CMK (cell line): ENCODE measurements at regions not wholly inside any gene's neighbourhood (a gene's known extent, or its start where the extent isn't known, plus 50 kb on each side); places are given as distances from the start of the nearest gene placed in this dataset.

Source experiments
- DNase-seq: peaks from one replicate; pipeline ENCODE4 v3.0.0-alpha.2; 2010; ENCODE audit warnings: low read depth

- DNase-seq: no peak
These were observed 97.1 kb upstream of the IRS2 start for GRCh38 chr13:109883181-109884180.

GRCh38 chr13:109881961-109882558 lies 95.7 kb upstream of the IRS2 start:
- DNase-seq: no peak

DNA sequence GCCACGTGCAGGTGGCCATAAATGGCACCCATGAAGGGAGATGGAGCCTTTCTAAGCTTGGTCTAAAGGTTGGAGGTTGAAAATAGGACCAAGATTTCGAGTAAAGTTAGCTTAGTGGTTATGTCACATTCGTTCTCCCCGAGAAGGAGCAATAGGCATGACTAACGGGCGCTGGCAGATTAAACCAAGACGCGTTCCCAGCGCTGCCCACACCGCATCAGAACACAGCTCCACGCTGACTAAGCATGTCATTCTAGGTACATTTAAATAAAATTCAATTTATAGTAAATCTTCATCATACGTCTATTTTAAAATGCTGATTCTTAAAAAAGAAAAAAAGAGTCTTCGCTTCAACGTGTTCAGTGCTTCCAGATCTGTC lies 95.0 kb upstream of the IRS2 start:
- no peak for DNase-seq

DNA sequence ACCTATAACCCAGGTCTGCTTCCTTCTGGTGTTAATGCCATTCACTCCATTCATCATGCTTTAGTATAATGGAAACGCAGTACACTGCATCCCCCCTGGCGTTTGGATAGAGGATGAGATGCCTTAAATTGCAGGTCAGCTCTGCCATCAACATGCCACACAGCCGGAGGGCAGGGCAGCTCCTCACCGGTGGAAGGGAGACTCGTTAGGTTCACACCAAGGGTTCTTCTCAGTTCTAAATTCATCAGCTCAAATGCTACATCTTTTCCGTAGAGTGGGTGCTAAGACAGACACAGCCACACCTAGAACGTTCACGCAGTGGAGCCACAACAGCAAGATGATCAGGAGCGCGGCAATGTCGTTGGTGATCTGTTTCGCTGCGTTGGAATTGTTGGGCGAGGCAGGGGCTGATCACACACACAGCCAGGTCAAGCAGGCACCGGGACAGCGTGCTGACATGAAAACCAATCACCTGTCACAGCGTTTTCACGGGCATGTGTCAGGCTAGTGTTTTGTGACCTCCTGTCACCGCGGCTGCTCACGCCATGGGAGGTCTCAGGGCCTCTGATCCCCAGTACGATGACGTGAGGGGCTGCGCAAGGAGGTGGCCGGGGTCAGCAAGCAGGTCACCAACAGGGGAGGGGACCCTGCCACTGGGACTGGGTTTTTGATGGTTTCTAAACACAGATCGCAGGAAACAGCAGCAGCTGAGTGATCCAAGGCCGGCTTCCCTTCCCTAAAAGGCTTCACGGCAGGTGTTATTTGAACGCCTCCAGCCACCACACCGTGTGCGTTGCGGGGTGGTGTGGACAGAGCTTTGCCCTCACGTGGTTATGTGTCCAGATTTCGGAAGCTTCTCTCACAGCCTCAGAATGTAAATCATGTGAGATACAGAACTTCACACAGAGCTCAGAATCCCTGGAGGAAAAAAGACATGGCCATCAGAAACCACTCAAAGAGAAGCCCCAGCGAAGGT lies 94.3 kb upstream of the IRS2 start:
- DNase-seq: no peak

DNA sequence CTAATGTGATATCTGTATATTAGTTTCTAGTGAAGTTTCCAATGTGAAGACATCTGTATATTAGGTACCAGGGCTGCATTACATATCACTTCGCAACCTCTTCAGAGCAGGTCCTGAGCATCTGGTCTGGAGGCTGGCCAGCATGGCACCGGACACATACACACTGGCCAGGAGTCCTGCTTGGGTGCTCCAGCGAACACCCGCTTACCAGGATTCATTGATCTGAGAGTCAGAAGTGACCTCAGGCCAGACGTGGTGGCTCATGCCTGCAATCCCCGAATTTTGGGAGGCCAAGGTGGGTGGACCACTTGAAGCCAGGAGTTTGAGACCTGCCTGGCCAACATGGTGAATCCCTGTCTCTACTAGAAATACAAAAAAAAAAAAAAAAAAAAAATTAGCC lies 93.0 kb upstream of the IRS2 start:
- DNase-seq: no peak

- DNase-seq: no peak
These were observed 91.4 kb upstream of the IRS2 start for GRCh38 chr13:109877809-109878208.

GRCh38 chr13:109875746-109876145 lies 89.4 kb upstream of the IRS2 start:
- no peak for DNase-seq

DNA sequence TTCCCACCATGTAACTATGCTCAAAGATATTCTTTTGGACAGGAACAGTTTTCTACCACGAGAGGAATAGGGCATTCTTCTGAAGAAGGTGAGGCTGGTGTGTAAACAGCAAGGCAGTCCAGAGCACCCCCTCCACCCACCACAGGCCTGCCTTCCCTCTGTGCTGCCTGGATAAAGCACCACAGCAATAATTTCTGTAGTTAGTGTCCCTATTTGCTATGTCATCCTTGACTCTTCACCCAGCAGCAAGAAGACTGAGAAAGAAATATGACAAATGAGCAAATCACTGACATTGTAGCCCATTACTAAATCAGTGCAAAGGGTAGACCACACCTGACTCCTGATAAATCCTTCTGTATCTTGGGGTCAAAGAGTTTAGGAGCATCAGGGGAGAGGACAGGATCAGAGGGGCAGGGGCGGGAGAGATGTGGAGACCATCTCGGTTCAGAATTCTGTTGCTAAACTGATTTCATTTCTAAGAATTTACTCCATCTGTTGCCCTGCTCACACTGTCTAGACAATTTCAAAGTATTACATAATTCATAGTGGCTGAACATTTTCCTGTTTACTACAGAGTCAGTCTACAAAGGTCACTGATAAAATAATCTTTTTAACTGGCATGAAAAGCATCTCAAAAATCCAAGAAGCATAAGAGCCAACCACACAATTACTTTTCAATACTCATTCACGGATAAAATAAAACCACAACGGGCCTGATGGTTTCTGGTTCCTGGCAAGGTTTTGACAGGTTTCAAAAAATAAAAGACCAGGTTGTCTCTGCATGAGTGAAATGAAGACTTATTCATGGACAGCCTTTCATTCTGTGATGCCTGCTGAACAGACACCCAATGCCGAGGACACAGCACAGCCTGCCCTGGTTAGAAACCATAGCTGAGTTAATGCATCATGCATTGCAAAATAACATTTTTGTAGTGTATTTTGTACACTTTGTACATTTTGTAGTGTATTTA lies 88.4 kb upstream of the IRS2 start:
- no peak for DNase-seq

- DNase-seq: no peak
These were observed 87.2 kb upstream of the IRS2 start for GRCh38 chr13:109873351-109874123.

DNA sequence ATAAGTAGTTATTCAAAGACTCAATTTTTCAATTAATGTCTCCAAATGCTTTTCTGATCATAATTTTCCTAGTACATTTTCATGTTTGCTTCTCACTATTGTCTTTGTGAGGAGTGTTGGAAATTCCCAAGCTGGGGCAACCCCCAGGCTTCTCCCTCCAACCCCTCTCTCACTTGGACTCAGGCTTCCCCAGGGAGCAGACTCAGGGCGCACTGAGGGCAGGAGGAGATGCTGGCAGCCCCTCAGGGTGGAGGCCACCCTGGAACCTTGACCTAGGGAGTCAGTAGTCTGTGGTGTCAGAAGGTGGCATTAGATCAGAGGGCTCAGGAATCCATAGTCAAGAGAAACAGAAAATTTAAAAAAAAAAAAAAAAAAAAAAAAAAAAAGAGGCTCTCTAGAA lies 86.5 kb upstream of the IRS2 start:
- no peak for DNase-seq

DNA sequence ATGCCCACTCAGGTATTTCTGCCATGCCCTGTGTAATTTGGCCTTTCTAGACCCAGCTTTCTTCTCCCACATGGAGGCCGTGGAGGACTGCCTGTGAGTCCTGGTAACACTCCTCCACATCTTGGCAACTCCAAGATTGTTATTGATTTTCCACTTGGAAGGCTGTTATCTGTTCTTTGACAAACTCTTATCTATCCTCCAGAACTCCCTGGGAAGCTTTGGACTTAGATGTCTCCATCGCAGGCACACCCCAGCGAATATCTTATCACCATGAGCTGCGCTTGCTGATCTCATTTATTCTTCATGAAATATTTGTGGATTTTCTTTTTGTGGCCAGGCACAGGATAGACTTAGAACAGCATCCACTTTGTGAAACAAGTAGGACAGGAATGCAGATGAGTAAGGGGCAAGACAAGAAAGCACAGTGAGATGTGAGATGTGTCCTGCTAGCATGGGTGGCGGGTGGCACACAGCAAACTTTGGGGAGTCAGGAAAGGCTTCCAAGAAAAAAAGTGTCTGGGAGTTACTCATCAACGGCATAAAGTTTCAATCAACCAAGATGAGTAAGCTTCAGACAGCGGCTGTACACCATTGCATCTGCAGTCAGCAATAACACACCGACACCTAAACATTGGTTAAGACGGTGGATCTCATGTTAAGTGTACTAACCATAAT lies 84.5 kb upstream of the IRS2 start:
- DNase-seq: no peak

- no peak for DNase-seq
These were observed 83.9 kb upstream of the IRS2 start for GRCh38 chr13:109870274-109870673.

DNA sequence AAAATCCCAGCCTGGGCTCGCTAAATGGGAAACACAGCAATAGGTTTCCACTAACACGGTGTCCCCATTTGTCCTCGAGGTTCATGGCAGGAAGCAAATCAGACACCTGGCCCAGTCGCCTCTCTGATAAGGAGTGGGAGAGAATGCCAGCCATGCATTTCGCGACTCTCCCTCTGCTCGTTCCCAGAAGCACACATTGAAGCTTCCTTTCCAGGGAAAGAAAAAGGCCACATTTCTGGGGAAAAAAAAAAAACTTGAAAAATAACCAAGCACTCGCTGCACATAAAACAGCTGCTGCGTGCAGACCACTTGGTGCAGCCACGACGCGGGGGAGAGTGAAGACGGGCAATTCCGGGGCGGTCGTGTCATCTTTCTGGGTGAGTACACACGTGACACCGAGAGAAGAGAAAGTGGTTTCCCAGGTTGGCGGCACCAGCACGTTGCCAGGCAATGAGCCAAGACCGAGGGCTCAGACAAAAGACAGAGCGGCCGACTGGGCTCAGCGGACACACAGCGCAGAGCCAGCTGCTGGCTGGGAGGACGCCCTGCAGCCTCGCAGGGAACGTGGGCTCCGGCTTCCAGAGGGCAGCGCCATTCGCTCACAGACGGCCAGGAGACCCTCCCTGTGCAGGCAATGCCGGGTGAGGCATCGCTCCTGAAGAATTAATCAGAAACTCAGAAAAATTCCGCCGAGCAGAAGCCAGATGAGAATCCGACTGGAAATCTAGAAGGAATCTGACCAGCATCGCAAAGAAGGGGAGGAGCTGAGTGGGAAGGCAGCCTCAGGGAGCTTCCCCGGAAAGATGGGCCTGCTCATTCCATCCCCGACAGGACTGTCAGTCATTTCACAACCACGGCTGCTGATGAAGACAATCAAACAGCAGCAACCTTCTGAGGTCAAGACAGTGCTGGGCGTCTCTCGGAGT lies 83.2 kb upstream of the IRS2 start:
- DNase-seq: peak; percentile 34

DNA sequence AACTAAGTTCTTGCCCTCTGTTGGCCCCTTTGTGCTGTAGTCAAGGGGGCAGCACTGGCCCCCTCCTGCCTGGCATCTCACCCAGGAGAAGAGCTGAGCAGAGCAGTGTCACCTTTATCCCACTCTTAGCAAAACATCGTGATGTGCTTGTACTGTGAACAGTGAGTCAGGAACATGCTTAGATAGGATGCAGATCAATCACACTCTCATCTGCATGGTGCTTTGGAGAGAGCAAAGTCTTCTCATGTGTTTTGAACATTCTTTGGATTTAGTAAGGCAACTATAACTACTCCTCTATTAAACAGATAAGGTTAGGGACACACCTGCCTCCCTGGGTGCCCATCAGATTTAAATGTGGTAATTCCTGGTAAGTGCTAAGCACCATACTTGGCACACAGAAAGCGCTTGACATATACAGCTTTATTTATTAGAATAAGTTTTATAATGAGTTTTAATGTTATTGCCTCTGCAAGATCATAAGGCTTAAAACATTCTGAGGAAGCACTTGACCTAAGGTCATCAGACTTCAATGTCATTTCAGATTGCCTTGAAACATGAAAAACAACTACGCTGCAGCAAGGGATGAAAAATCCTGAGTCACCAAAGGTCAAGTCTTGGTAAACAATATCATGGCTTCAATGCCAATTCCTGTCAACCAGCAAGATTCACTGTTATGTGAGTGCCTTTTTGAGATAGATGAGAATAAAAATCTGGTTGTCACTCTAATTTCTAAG lies 82.4 kb upstream of the IRS2 start:
- no peak for DNase-seq

- no peak for DNase-seq
These were observed 81.4 kb upstream of the IRS2 start for GRCh38 chr13:109867766-109868165.

GRCh38 chr13:109862627-109863026 lies 76.2 kb upstream of the IRS2 start:
- no peak for DNase-seq

- no peak for DNase-seq
These were observed 73.5 kb upstream of the IRS2 start for GRCh38 chr13:109859898-109860297.
